GM18867 (cell line): ENCODE measurements at regions not wholly inside any gene's neighbourhood (a gene's known extent, or its start where the extent isn't known, plus 50 kb on each side); places are given as distances from the start of the nearest gene placed in this dataset.

ENCODE experiments used
- ATAC-seq: cut with Tn5 transposase; IDR thresholded peaks from one replicate; pipeline ENCODE4 v1.9.1; 2021; ENCODE audit warnings: mild to moderate bottlenecking, moderate library complexity; ENCODE audit not compliant: unreplicated experiment

- no peak for ATAC-seq
Measured at GRCh38 chr17:70629902-70630301, 460.6 kb downstream of the KCNJ2 start.

DNA sequence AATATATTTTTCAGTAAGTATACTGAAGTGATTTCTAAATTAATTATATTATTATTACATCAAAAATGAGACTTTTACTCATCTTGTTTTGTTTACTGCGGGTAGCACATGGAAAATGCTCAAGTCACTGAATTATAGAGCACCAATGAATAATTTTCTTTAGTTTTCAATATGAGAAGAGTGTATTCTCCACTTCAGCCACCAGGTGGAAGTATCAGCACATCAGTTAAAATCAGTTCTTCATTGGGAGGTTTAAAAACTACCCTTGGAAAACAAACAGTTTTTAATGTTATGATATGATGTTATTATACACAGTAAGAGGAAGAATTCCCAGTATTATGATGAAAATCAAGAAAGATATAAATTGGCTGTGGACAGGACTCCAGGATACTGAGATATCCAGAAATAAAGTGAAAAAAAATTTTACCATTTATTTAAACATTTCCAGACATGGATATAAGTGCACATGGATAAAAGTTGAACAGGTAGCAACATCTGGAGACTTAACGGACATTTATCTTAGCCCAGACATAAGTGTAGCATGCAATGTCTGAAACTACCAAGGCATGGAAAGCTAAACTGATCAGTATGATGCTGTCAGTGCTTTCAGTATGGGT, 467.3 kb downstream of the KCNJ2 start:
- ATAC-seq = peak; percentile 55

GRCh38 chr17:70642059-70642458, 472.7 kb downstream of the KCNJ2 start:
- ATAC-seq = no peak

DNA sequence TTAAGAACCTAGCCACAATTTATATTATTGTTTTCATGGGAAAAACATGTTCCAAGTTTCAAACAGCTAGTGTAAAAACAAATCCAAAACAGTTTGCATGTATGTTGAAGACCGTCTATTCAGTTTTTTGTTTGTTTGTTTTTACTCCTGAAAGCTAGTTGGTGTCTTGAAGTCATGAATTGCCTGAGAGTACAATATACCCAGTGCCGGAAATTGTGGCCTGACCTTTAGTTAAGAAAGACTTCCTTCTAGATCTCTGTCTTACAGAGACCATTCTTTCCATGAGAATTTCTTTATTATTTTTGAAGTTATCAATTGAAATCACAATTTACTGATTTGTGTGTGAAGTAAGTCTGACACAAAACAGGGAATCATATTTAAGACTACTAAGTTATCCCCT, 474.8 kb downstream of the KCNJ2 start:
- ATAC-seq = no peak

- no peak for ATAC-seq
Measured at GRCh38 chr17:70646673-70647072, 477.3 kb downstream of the KCNJ2 start.

DNA sequence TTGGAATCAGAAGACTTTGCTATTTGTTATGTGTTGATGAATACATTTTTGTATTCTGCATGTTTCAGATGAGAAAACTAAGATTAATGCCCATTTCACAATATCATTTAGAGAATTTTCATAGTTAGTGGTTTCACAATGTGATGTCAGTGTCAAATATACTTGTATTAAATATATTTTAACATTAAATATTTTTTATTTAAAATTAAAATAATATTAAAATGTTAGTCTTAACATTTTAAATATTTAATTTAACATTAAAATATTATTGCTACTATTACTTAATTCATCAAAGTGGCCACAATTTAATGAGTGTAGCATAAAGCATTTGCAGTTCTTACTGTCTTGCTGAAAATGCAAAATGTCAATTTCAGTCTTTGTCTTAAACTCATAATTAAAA, 478.8 kb downstream of the KCNJ2 start:
- ATAC-seq = no peak

DNA sequence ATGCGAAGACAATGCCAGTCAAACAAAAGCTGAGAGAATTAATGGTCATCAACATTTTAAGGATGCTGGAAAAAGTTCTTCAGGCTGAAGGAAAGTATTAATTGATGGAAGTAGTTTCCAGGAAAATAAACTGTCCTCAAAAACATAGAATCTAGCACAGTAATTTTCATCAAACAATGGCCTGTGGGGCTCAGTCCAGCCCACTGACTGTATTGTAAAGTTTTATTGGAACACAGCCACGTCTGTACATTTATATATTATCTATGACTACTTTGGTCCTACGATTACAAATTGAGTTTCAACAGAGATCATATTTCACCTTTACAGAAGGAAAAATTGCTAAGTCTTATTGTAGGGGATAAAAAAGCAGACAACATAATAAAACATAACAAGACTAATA, 484.5 kb downstream of the KCNJ2 start:
- ATAC-seq = no peak

DNA sequence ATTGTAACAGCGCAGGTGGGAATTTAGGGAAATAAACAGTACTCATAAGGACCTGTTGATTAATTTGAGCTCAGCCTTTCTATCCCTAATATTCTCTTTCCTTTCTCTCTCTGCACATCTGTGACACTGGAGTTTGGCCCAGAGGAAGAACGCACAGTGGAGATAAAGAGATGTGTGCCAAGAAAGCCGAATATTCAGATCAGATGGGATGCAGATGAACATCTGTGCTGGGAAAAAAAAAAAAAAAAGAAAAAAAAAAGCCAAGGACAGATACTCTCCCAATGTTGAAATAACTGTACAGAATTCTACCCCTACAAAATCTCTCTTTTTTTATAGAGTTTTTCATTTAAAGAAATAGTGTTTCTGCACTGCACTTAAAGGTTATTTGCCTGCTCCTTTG, 485.4 kb downstream of the KCNJ2 start:
- no peak for ATAC-seq

DNA sequence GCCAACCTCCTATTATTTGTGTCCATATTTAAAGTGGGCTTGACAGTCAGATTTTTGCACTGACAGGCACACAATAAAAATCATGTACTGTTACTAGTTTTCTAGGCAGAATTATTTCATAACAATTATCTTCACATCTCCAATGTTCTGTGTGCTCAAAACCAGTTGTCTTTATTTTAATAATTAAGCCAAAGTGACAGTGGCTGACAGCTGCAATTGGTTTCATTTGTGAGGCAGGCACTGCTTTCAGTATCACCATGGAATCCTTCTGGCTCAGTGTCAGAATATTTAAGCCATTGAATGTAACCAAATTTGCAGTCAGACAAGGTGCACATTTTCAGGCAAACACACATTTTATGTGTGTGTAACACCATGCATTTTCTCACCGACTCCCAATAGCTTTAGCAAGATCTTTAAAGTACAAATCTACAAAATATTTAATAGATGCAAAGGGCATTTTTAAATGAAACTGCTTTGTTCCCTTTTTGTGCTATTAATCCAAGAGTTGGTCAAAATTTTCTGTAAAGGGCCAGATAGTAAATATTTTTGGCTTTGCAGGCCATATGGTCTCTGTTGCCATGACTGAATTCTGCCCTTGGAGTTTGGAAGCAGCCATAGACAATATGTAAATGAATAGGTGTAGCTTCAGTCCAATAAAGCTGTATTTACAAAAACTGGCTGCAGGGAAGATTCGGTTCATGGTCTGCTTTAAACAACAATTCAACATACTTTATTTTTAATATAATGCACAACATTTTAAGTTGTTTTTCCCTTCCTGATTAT, 486.0 kb downstream of the KCNJ2 start:
- ATAC-seq = no peak

DNA sequence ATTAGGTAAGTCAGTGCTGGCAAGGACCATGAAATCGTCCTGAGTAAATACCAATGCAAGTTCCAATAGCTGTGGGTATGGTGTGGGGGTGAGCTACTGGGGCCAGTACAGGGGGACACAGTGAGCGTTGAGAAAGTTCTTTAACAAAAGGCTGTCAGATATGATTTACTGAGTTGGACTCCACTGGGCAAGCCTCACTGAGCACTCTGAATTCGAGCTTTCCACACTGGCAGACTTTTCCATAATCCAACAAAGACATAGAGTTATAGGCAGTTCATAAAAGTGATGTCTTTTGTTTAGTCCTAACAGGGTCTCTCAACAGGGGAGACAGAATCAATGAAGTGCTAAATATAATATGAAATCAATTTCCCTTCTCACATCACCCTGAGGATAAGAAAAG, 489.0 kb downstream of the KCNJ2 start:
- ATAC-seq = no peak

DNA sequence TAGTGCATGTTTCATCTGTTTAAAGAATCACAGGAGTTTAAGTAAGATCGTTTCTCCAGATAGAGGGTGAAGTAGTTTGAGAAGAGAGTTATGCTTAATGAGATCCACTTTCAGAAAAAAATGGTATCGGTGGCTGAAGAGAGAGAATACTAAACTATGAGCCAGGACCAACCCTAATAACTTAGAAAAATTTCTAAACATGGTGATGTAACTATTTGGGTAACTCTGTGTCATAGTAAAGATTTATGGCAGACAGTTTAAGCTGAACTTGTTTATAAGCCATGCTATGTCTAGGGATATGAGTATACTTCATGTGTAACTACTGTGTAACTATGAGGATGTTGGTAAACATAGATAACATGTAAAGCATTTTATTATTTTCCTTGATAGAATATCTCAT, 489.5 kb downstream of the KCNJ2 start:
- ATAC-seq = no peak

DNA sequence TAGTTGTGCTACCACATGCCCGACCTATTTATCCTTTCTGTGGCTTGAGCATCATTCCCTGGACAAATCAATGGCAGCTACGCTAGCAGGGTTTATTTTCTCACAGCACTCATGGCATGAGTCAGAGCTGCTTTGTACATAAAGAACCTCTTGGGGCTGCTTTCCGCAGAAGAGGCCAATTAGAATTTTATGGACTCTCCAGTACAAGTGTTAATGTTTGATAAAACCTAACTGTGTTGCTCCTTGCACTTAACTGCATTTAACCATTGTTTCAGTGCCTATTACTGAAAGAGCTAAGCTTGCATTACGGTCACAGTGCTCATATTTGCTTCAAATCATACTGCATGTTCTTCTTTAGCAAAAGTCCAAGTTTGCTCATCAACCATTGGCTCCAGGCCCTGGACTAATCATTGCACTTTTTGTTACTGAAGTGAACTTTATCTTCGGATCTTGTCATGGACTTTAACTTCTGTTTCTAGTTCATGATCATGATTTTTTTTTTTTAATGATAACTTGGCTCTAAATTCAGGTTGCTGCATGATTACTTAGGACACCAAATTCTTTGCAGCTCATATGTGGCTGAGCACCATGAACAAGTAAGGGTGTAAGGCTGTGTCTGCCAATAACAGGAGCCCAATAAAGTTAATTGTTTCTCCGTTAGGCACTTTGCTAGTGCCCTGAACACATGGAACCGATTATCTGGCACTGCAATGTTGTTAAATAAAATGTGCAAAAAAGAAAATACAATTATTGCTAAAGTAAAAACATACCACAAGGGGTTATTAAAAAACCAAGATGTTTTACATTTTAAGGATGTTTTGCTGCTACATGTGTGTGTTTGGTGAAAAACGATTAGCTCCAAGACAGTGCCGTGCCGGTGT, 492.2 kb downstream of the KCNJ2 start:
- ATAC-seq = no peak

- ATAC-seq = no peak
Measured at GRCh38 chr17:70668276-70668937, 499.1 kb downstream of the KCNJ2 start.

DNA sequence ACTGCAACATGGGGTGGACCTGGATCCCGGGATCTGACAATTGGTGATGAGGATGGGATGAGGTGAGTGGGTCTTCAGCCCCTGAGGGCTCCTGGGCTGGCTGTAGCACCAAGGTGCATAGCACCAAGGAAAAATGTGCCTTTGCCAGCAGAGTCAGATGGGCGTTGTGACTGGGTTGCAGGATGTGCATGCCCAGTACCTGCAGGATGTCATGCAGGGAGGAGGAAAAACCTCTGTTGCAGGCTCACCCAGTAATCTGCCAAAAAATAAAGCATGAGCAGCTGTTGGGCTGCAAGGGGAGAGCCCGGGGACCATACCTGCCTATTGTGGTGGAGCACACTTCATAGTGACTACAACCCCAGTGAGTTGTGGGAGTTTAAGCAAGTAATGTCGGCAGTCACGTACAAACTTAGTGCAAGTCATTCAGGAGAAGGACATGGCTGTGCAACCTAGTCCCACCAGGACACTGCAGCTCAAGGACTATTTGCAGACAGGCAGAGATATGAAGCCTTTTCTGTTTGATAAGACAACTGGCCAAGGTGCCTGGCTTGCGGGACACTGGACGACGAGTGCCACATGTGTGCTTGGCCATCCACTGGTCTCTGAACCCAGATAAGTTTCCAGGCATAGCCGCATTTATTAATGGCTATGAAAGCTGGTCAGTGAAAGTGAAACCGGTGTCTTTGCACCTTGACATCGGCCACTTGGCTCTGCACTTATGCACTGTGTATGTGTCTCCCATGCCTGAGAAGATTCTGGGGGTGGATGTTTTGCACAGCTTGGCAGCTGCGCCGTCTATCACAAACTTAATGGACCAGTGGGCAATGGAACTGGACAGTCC, 499.8 kb downstream of the KCNJ2 start:
- ATAC-seq = no peak

- ATAC-seq = no peak
Measured at GRCh38 chr17:70674061-70674460, 504.7 kb downstream of the KCNJ2 start.

DNA sequence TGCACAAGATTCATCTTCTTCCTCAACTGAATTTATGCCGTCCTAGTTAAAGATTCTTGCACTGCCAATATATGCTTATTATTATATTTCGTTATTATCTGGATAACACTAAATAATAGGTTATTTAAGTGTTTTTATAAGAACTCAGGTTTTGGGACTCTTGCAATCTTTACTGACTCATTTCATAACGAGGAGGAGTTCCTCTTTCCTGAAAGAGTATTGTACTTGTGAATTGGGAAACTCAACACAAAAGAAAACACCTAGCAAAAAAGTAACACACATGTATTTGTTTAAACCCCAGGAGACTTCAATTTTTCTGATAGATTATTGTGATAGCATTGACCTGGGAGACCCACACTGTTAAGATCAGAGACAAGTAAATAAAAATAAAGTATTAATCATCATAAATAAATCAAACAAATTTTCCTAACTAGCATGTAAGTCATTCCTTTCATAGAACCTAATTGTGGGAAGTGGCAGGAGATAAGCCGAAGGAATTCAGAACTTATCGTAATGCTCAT, 505.8 kb downstream of the KCNJ2 start:
- ATAC-seq = no peak

DNA sequence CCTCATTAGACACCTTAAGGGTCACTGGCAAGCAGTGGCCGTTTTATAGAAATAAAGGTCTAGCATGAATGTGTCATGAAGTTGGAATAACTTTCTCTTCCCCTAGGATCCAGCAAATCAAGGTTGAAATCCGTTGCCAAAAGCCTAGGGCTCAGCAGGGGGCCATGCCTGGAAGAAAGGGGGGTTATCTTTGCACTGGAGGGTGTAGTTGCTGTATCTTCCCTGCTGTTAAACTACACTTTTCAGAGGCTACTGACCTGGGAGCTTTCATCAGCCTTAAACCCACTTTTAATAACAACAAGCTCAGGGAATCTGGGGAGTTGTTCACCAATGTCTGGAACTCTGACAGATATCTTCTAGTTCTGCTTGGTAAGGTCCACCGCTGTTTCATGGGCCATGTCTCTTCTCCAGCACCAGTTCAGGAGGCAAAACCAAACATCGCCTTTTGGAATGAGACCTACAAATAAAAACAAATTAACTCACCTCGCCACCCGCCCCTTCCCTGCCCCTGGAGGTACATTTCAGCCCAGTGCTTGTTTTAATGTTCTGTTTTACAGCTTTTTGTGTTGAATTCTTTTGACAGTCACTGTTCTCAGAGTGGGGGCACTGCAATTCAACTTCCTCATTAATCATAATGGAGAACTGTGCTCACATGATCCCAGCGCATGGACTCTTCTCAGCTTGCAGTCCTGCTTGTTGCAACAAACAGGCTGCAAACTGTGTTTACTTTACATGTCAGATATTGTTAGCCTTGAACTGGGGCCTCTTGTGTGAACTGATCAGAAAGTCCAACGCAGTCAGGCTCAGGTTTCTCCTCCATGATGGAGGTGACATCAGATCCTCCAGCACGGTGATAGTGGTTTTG, 508.7 kb downstream of the KCNJ2 start:
- ATAC-seq = no peak

DNA sequence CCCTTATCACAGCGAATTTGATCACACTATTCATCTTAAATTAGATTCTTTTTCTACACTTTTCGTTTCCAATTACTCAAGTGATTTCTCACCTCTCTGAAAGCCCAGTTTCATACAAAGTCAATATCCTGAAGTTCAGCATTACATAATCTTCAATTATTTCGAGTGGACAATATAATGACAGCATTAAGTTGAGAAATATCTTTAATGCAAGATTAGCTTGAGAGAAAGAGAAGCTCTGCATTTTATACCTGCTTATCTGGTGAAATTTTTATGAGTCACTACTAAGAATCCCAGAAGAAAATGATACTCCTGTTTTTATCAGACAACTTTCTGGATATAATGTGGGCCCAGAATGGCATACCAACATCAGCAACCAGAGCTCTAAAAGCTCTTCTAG, 509.6 kb downstream of the KCNJ2 start:
- no peak for ATAC-seq

GRCh38 chr17:70683936-70684335, 514.6 kb downstream of the KCNJ2 start:
- no peak for ATAC-seq
